HG02884 (cell line): ENCODE measurements at regions not wholly inside any gene's neighbourhood (a gene's known extent, or its start where the extent isn't known, plus 50 kb on each side); places are given as distances from the start of the nearest gene placed in this dataset.

ENCODE experiments used
- ATAC-seq: cut with Tn5 transposase; IDR thresholded peaks from one replicate; pipeline ENCODE4 v1.9.1; 2021; ENCODE audit warnings: mild to moderate bottlenecking, moderate library complexity; ENCODE audit not compliant: unreplicated experiment

DNA sequence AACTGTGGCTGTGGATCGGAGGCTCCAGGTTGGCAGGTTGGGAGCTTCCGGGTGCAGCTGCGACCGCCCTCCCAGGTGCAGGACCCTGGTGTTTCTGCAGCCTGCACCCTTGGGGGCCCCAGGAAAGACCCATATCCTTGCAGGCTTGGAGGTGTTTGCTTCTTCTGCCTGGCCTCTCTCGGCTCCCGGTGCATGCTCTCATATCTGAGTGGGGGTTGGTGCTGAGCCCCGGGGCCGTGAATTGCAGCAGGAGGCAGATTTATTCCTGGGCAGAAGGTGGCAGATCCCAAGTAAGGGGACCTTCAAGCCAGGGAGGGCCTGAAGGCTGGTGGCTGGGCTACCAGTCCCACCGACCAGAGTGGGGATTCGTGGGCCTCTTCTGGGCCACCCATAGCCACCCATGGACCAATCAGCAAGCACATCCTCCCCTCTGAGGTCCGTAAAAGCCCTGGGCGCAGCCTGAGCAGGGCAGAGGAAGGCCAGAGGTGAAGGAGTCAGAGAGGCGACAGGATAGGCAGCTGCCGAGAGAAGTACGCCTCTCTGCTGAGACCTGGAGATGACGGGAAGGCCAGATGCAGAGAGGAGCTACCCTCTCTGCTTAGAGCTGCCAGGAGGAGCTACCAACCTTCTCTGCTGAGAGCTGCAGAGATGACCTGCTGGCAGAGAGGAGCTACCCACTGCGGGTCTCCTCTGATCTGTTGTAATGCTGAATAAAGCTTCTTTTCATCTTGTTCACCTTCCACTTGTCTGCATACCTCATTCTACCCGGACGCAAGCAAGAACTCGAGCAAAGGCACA lies 1279.0 kb upstream of the LRRTM1 start:
- no peak for ATAC-seq

DNA sequence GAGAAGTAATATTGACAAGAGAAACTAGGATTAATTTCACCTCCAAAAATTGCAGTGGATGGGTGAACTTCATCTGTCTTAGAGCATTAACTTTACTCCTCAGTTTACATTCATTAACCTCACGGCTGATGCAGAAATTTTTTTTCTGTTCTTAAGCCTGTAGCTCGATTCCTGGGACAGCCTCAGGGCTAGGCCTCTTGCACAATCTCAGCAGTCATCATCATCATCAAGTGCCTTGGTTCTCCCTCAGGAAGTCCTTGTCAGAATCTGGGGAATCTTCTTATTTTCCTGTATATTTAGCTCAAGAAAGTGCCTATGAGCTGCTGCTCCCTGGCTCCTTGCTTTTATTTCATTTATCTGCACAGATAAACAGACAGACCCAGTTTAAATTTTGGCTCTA lies 1272.2 kb upstream of the LRRTM1 start:
- ATAC-seq, result no peak

DNA sequence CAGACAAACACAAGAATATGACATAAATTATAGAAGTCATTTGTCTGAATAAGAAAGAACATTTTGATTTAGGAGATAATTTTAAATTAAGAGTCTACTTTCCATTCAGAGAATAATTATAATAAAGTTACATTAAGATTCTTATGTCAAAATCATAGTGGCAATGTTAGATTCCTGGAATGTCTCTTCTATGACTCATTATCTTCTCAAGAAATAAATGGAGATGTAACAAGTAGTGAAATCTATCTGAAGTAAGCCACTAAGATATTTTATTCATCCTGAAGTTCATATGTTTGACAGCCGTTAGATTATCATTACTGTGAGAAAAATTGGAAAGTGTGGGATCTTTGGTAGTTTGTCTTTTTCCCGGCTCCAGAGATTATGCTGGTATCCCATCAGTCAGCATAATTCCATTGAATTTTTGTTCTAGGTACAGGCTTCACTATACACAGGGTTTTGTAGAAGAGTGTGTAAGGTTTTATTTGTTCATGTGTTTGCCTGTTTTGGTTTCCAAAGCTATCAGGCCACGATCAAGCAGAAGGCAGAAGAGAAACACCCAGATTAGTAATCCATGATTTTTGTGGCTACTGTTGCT lies 1246.6 kb upstream of the LRRTM1 start:
- ATAC-seq, result no peak

DNA sequence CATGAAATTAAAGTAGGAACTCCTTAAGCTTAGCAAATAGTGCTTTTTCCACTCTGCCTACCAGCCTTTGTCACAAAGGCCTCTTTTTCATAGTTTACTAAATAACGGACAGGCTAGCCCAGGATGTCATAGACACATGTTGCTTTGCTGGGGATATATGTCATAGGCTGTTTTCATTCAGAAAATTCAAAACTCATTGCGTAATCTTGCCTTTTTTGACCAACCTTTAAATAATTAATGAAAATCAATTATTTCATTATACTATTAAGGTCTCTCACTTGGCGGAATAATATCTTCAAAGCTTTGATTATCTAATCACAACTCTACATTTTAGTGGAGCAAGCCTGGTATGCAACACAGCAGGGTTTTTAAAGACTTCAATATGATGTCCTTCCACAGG lies 1245.7 kb upstream of the LRRTM1 start:
- no peak for ATAC-seq

DNA sequence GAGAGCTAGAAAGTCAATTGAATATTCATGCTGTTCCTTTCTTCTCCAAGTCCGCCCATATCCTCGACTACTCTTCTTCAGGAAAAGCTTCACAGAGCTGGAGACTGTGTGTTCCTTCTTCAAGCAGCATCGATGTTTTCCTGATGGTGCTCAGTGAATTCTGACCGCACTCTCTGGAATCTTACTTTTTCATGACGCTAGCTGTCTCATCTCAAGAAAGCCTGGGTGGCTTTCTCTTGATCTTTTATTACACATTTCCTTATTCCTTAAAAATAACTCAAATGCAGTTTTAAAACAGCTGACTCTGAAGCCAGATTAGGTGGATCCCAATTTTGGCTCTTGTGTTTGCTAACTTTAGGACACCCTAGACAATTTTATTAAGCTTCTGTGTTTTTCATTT lies 1245.1 kb upstream of the LRRTM1 start:
- no peak for ATAC-seq

DNA sequence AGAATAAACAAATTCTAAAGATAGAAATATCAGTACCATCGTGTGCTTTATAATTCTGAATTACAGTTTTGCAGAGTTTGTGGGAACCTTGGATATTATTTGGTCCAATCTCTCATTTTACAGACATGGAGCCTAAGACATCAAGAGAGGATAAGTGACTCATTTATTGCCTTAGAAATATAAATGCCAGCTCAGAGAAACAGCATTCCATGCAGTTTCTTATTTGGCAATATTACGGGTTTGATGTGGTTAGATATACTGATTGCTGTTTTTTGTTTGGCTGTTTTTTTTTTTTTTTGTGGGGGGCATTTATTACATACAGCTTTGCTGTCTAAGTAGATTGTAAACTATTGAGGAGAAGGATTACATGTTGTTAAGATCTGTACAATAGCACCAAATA lies 1241.1 kb upstream of the LRRTM1 start:
- no peak for ATAC-seq

DNA sequence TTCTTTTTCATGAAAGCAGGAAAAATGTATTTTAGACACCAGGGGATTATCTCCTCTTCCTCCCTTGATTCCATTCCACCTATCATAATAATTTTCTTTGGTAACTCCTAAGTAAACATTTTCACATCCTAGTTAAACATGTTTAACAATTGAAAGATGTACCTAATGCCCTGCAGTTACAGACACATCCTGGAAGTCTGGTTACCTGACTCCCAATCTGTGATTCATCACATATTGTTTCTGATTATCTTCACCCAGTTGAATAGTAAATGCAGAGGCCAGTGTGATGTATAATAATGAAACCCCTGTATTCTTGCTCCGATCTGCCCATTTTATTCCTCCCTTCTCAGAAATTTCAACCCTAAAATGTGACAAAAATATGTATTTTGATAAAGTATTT lies 1237.6 kb upstream of the LRRTM1 start:
- ATAC-seq, result no peak

DNA sequence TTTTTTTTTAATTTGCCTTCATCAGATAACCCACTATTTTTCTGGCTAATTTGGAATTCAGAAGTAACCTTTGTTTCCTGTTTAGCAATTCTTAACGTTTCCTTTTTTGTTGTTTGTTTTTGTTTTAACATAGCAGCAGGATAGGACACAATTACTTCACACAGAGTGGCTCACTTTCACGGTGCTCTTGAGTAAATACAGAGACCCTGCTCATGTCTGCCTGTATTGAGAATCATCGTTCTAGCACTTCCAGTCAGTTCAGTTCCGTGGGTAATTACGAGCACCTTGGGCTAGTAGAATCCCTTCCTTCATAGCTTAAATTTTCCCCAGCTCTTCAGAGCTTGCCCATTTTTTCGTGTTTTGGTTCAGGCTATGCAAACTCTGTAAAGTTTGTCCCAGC lies 1225.4 kb upstream of the LRRTM1 start:
- ATAC-seq, result no peak

DNA sequence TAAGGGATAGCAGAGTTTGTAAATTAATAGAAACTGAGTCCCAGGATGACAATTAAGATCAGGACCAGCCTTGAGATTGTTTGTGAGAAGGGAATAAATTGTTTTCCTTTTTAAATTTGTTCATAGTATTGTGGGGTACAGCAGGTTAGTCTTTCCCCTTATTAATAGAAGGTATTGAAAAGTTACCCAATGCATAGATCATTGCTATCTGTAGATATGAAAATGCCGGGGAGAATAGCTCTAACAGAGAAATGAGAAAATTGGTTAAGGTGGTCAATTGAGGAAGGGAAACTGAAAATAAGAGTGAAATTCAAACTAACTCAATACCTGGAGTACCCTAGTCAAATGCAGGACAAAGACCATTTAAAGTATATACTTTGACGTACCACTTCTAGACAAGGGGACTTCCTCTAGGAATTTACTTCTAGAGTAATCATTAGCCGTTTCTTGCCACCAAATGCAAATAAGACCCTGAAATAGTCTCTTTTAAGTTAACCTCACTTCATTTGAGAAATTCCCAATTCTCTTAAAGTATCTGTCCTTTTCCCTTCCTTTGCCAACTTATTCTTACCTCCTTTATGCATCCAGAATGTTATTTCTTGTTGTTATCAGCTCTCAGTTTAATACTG lies 1224.4 kb upstream of the LRRTM1 start:
- ATAC-seq, result no peak

DNA sequence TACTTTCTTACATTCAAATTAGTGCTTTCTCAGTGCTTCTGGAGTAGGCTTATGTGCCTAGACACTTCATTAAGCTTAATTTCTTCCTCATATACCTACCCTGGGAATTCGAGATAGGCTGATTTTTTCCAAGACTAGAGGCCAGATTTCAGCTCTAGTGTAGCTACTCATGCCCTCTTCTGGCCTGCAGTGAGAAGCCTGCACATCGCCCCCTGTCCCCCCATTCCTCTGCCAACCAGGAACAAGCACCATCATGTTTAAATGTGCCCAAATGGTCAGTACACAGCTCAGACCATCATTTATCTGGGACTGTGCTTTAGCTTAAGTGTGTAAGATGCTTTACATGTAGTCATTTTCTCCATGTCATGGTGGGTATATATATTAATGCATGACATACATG lies 1218.8 kb upstream of the LRRTM1 start:
- ATAC-seq, result no peak

DNA sequence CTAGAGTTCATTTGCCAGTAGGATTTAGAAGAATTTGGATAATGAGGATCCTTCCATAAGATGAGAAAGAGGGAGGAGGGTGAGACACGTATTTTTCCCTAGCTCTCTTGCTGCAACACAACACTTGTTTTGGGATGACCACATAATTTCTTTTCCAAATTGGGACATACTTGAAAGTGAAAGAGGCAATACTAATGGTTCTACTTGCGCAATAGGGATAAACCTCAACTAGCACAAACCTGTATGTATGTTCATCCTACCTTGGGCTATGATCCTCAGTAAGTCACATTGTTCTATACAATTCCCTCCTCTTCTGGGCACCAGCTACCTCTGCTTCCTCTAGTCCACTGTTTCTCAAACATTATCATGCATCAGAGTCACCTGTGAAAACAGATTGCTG lies 1208.8 kb upstream of the LRRTM1 start:
- no peak for ATAC-seq

DNA sequence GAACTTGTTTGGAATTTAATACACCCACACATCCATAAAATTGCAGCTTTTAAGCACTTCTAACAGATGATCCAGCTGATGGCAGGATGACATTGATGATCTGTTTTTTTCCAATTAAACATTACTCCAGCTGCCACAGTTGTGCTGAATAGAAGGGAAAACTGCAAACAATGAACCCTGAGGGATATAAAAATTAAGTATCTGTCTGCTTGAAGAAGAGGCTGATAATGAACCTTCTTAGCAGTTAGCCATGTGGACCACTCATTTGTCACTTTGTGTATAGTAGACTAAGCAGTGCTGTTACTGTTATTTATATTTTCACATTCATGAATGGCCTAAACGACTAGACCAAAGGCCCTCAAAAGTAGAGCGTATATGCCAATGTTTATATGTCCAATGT lies 1201.0 kb upstream of the LRRTM1 start:
- no peak for ATAC-seq

DNA sequence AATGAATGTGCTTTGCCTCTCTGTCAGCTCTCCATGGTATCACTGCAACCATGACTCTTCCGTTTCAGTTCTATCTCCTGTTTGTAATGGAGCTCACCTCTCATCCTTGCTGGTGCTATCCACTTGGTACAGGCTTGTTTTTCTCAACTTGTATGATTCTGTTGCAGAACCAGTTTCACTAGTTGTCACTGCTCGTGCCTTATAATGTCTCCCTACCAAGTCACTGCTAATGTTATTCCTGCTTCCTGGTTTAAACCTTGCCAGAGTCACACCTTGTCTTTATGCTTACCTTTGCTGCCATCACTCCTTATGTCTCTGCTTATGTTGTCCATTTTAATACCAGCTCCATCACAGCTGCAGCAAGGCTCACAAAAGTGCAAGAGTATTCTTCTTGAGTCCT lies 1191.0 kb upstream of the LRRTM1 start:
- ATAC-seq, result no peak

DNA sequence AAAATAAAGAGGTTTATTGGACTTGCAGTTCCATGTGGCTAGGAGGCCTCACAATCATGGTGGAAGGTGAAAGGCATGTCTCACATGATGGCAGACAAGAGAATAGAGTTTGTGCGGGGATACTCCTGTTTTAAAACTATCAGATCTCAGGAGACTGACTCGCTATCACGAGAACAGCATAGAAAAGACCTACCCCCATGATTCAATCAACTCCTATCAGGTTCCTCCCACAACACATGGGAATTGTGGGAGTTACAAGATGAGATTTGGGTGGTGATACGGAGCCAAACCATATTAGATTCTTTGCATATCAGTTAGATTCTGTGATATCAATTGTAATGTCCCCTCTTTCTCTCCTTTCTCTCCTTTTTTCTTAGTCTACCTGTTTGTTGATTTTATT lies 1178.7 kb upstream of the LRRTM1 start:
- no peak for ATAC-seq

DNA sequence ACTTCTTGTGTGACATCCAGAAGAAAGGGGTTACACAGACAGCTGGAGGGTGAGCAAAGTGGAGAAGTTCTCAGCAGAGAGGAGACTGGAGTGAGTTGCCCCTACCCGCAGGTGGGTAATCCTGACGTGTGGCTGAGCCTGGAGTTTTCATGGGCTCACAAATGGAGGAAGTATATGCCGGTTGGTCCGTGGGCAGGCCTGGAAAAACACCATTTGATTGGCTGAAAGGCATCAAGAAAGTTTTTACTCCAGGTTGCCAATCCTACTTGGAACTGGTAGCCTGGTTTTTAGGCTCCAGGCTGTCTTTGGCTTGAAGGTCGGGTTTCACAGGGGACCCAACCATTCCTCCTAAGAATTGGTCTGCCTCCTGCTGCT lies 1177.4 kb upstream of the LRRTM1 start:
- ATAC-seq, result no peak

DNA sequence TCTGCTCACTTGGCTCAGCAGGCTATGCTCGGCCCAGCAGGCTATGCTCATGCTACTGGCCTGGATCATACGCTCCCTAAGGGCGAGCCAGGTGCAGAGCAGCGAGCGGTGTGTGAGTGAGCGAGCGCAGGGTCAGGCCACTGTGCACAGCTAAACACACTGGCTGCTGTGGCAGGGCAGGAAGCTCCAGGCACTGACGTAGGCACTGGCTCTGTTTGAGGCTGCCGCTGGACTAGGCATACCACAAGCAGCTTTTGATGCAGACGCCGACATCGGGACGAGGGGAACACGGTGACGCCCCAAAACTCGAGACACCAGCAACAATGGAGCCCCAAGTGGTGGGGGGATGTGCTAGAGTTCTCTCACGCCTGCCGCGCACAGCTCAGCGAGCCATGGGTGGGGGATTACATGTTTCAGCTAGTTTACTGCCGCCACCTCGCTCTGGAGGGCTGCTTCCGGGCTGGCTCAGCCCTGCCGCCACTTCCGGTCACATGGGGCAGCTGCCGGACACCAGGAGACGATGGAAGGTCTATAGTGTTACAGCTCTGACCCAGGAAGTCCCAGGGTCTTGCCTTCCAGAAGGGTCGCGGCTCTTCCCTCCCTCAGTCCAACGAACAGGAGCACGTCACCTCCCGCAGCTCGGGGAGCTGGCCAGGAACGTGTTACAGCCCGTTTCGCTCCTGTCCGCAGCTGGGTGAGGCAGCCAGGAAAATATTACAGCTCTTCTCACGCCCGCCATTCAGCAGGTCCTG lies 1176.9 kb upstream of the LRRTM1 start:
- no peak for ATAC-seq

DNA sequence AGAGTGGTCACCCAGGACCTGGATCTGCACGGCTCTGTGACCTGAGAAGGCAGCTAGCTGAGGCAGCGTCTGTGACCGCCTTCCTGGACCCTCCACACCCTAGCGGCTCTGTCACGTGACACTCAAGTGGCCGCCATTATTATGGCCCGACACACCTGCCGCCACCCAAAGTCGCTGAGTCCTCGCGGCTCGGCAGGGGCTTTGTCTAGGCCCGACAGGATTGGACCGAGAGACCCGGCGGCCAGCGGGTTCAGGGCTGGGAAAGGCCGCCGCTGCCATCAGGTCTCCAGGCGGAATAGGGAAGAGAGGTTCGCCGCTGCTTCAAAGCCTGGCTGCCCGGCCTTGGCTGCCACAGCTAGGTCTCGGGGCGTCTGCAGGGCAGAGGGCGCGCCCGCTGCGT lies 1162.5 kb upstream of the LRRTM1 start:
- ATAC-seq, result no peak

DNA sequence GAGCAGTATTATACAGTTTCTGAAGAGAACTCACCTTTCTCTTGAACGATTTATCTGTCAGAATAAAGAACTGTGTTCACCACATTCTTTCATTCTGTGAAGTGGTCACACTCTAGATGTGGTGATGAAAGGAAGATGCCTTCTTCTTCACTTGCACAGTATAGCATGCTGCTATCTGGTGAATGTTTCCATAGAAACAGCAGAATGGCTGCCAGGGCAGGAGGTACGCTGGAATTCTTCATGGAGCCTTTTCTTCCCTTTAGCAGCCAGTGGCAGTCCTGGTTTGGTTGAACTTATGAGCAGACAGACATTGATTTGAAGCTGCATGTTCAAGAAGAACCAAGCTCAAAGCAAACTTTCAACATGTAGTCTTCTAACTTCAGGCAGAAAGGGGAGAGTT lies 1157.9 kb upstream of the LRRTM1 start:
- ATAC-seq, result no peak

DNA sequence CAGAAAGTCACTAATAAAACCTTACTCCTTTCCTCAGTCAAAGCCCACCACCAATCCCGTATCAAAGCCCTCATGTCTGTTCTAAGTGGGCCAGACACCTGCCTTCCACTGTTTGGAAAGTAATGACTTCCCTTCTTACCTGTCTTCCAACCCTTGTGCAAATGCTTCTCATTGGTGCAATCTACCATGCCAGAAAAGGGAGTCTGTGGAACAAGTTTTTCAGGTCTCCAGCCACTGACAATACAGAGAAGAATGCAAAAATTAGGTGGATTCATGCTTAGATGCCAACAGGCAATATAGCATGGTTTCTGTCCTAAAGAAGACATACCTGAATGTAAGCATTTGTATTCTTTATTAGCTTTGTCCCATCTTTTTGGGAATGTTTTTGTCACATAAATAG lies 1140.6 kb upstream of the LRRTM1 start:
- no peak for ATAC-seq

DNA sequence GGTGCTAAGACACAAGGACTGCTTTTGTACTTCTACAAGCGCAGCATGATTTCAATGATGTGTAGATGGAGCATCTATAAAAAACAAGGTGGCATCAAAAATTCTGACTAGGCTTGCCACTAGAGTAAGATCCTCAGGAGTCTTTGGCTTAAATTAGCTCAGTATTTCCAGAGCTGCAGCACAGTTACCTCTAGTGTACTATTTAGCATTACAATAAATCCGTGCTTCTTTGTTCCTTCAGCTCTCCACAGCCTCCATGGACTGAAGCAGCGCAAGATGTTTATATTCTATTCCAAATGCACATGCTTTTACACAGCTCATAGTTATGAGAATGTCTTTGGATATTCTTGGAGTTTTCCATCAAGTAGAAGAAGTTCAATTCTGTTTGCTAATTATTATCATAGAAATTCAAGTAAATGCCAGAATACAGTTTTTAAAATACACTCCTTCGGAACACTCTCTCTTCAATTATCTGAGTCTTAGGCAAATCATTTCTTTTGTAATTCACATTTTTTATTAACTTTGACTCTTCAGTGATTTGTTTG lies 1133.0 kb upstream of the LRRTM1 start:
- no peak for ATAC-seq

DNA sequence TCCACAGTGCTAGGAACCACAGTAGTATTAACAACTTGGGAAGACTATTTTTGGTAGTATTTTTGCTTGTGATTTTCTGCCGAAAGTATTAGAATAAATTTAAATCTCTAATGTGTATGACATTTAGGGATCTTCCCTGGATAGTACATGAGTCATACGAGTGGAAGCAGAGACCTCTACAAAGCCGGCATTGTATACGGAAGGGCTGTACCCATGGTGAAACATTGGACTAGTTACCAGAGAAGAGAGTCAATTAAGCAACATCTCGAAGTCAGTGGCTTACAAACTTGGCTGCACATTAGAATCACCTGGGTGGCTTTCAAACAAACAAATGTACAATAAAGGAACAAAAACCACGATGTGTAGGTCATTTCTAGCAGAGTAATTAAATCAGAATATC lies 1131.7 kb upstream of the LRRTM1 start:
- ATAC-seq, result no peak

DNA sequence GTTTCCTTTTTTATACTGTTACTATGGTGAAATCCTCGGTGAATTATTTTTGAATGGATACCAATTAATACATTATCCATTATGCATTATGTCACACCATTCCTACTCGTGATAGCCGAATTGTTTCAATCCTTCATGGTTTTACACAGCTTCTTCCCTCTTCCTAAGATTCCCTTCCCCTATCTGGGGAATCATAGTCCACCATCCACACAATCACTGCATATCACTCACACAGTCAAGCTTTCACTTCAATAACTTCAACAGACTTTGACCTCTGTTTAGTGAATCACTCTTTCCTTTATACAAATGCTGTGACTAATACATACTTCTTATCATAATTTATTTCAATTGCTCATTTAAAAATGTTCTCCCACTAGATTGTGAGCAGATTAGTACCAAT lies 1108.1 kb upstream of the LRRTM1 start:
- ATAC-seq, result no peak
